ENCODE measurements at regions not wholly inside any gene's neighbourhood (a gene's known extent, or its start where the extent isn't known, plus 50 kb on each side); places are given as distances from the start of the nearest gene placed in this dataset.

DNA sequence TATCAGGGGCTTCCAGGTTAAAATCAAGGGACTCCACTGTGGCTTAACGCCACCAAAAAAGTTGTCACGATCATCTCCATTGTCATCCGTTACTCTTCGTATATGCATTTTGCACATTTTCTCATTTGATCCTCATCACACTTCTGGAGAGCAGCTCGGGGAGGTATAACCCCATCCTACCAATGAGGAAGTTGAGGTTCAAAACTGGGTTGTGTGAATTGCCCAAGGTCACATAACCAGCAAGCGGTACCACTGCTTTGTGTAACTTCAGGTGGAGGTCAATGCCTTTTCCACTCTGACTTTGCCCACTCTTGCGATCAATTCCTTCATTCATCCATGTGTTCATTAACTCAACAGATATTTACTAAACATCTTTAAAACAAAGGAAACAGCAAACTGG lies 71.1 kb upstream of the CCND2 start:
- H3K79me2 ChIP-seq (ENCODE audit: insufficient read depth, low read length): no peaks in the 10 kb centered on the region
- no peak overlapping the region for H3K4me3 ChIP-seq (replicated peaks in 1 of 2; ENCODE audit: low read depth in 1 of 2, low read length in 2 of 2)
- CTCF ChIA-PET: no interaction called here
- no peak for TF ChIP-seq EZH2 (IDR thresholded peaks at IDR 0.05)
- H3K27ac ChIP-seq (ENCODE audit: low read depth, low read length): no peak overlapping the region
- H4K20me1 ChIP-seq (ENCODE audit: insufficient read depth): no peaks in the 10 kb centered on the region
- no peaks in the 10 kb centered on the region for H3K9me2 ChIP-seq (ENCODE audit: insufficient read depth)
- POLR2A ChIA-PET: no interaction called here
- H3K9me3 ChIP-seq (ENCODE audit: control insufficient read depth in 1 of 2, insufficient read depth in 1 of 2, low read depth in 1 of 2, low read length in 2 of 2): no peaks in the 10 kb centered on the region
- no peaks in the 10 kb centered on the region for H3K4me1 ChIP-seq (ENCODE audit: control insufficient read depth in 1 of 2, insufficient read depth in 2 of 2, low read length in 2 of 2)
- no peak overlapping the region for H2AFZ ChIP-seq (ENCODE audit: low read depth, low read length, poor library complexity, severe bottlenecking)
- H3K4me2 ChIP-seq (ENCODE audit: low read length): no peak overlapping the region
- H3K27me3 ChIP-seq (ENCODE audit: insufficient read depth, low read length): peaks cover 69% of the 10 kb centered on the region
- H3K36me3 ChIP-seq (ENCODE audit: control insufficient read depth in 1 of 2, insufficient read depth in 2 of 2, low read length in 2 of 2): no peaks in the 10 kb centered on the region
- intact Hi-C loops (cut with micrococcal nuclease): no loop called here
- RAD21 ChIA-PET (ENCODE audit: low non-redundant PET in 1 of 2, low total read pairs in 2 of 2, uncharacterized antibody in 2 of 2, unreplicated experiment in 2 of 2): no interaction called here
- DNase-seq (ENCODE audit: low read depth, low spot score) (no peak), ATAC-seq (no peak)
- no TSS peak for BruUV-seq (replicated peaks)
- no peak overlapping the region for H3K9ac ChIP-seq (ENCODE audit: low read length)

DNA sequence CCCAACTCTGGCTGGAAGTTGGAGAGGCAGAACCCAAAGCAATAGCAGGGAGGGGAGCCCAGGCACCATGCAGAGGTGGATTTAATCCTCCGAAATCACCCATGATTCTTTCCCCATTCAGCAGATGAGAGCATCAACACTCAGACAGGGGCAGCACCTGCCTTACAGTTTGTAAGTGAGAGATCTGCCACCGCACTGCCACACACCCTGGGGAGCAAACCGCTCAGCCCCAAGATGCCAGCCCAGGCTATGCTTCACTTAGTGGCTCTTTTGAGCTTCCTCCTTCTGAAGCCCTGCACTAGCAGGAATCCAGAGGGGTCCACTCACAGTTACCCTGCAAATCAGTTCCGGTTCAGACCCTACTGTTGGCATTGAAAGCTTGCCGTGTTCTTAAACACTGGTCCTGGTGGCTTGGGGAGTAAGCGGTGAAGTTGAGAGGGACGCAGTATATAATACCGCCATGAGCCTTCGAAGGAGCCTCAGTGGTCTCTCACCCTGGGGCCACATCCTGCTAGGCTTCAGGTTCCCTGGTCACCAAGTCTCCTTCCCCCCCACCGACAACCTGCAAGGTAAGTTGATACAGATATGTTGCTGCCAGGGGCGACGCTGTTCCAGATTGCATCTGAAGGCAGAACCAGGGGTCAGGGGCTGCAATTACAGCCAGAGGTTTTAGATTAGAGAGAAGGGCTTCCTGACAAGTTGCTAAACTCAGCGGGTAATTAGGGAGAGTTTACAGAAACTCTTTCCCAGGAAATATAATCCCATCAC lies 72.0 kb upstream of the CCND2 start:
- Histone ChIP-seq H3K9me3 (ENCODE audit: control insufficient read depth in 1 of 2, insufficient read depth in 1 of 2, low read depth in 1 of 2, low read length in 2 of 2) (no peaks in the 10 kb centered on the region), H3K36me3 (ENCODE audit: control insufficient read depth in 1 of 2, insufficient read depth in 2 of 2, low read length in 2 of 2) (no peaks in the 10 kb centered on the region), H4K20me1 (ENCODE audit: insufficient read depth) (no peaks in the 10 kb centered on the region), H3K4me1 (ENCODE audit: control insufficient read depth in 1 of 2, insufficient read depth in 2 of 2, low read length in 2 of 2) (no peaks in the 10 kb centered on the region), H2AFZ (ENCODE audit: low read depth, low read length, poor library complexity, severe bottlenecking) (no peak overlapping the region), H3K27me3 (ENCODE audit: insufficient read depth, low read length) (peaks cover 73% of the 10 kb centered on the region), H3K27ac (ENCODE audit: low read depth, low read length) (no peak overlapping the region), H3K9ac (ENCODE audit: low read length) (no peak overlapping the region), H3K79me2 (ENCODE audit: insufficient read depth, low read length) (no peaks in the 10 kb centered on the region), H3K4me2 (ENCODE audit: low read length) (no peak overlapping the region), H3K9me2 (ENCODE audit: insufficient read depth) (no peaks in the 10 kb centered on the region), H3K4me3 (replicated peaks in 1 of 2; ENCODE audit: low read depth in 1 of 2, low read length in 2 of 2) (no peak overlapping the region)
- ChIA-PET RAD21 (ENCODE audit: low non-redundant PET in 1 of 2, low total read pairs in 2 of 2, uncharacterized antibody in 2 of 2, unreplicated experiment in 2 of 2) (no interaction called here), CTCF (no interaction called here), POLR2A (no interaction called here)
- no TSS peak for BruUV-seq (replicated peaks)
- TF ChIP-seq EZH2phosphoT487 (IDR thresholded peaks at IDR 0.05; ENCODE audit: borderline replicate concordance): no peak
- TF ChIP-seq, protein P1, sequence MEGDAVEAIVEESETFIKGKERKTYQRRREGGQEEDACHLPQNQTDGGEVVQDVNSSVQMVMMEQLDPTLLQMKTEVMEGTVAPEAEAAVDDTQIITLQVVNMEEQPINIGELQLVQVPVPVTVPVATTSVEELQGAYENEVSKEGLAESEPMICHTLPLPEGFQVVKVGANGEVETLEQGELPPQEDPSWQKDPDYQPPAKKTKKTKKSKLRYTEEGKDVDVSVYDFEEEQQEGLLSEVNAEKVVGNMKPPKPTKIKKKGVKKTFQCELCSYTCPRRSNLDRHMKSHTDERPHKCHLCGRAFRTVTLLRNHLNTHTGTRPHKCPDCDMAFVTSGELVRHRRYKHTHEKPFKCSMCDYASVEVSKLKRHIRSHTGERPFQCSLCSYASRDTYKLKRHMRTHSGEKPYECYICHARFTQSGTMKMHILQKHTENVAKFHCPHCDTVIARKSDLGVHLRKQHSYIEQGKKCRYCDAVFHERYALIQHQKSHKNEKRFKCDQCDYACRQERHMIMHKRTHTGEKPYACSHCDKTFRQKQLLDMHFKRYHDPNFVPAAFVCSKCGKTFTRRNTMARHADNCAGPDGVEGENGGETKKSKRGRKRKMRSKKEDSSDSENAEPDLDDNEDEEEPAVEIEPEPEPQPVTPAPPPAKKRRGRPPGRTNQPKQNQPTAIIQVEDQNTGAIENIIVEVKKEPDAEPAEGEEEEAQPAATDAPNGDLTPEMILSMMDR (IDR thresholded peaks at IDR 0.05 in 2 of 3, conservative IDR thresholded peaks at IDR 0.05 in 1 of 3; ENCODE audit: borderline replicate concordance in 1 of 3, insufficient read depth in 1 of 3, low read depth in 2 of 3, low read length in 2 of 3): no peak
- TF ChIP-seq JUND (IDR thresholded peaks at IDR 0.05): no peak
- no peak for TF ChIP-seq EGR1 (IDR thresholded peaks at IDR 0.05; ENCODE audit: low read depth)
- no peak for TF ChIP-seq FOSL1 (IDR thresholded peaks at IDR 0.05; ENCODE audit: low read depth)
- TF ChIP-seq CBX3 (IDR thresholded peaks at IDR 0.05; ENCODE audit: low read depth): no peak
- TF ChIP-seq ZNF274 (IDR thresholded peaks at IDR 0.05; ENCODE audit: low read depth, low read length): no peak
- no peak for TF ChIP-seq SP1 (IDR thresholded peaks at IDR 0.05; ENCODE audit: low read depth)
- no peak for TF ChIP-seq ELF1 (IDR thresholded peaks at IDR 0.05; ENCODE audit: borderline replicate concordance, low read depth)
- no peak for TF ChIP-seq SIN3A (IDR thresholded peaks at IDR 0.05; ENCODE audit: low read depth)
- TF ChIP-seq, protein P2, sequence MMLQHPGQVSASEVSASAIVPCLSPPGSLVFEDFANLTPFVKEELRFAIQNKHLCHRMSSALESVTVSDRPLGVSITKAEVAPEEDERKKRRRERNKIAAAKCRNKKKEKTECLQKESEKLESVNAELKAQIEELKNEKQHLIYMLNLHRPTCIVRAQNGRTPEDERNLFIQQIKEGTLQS (IDR thresholded peaks at IDR 0.05): no peak
- TF ChIP-seq, protein P3, sequence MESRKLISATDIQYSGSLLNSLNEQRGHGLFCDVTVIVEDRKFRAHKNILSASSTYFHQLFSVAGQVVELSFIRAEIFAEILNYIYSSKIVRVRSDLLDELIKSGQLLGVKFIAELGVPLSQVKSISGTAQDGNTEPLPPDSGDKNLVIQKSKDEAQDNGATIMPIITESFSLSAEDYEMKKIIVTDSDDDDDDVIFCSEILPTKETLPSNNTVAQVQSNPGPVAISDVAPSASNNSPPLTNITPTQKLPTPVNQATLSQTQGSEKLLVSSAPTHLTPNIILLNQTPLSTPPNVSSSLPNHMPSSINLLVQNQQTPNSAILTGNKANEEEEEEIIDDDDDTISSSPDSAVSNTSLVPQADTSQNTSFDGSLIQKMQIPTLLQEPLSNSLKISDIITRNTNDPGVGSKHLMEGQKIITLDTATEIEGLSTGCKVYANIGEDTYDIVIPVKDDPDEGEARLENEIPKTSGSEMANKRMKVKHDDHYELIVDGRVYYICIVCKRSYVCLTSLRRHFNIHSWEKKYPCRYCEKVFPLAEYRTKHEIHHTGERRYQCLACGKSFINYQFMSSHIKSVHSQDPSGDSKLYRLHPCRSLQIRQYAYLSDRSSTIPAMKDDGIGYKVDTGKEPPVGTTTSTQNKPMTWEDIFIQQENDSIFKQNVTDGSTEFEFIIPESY (IDR thresholded peaks at IDR 0.05; ENCODE audit: extremely low read depth, insufficient replicate concordance, low read length): no peak
- TF ChIP-seq SRF (IDR thresholded peaks at IDR 0.05; ENCODE audit: low read depth): no peak
- TF ChIP-seq EZH2 (IDR thresholded peaks at IDR 0.05): no peak
- no peak for TF ChIP-seq POLR2A (IDR thresholded peaks at IDR 0.05; ENCODE audit: borderline replicate concordance, extremely low read depth, insufficient read depth, insufficient read length)
- no peak for TF ChIP-seq YY1 (IDR thresholded peaks at IDR 0.05; ENCODE audit: extremely low read depth, insufficient replicate concordance, low read depth, low read length)
- TF ChIP-seq RAD21 (IDR thresholded peaks at IDR 0.05; ENCODE audit: low read depth): no peak
- no peak for TF ChIP-seq POLR2AphosphoS5 (IDR thresholded peaks at IDR 0.05; ENCODE audit: low read depth, low read length)
- TF ChIP-seq ZFX (IDR thresholded peaks at IDR 0.05): no peak
- no peak for ATAC-seq
- no peak for DNase-seq (ENCODE audit: low read depth, low spot score)
- intact Hi-C loops (cut with micrococcal nuclease): no loop called here

Measured in HCT116 (cell line).